AG04450 (cell line): ENCODE measurements at regions not wholly inside any gene's neighbourhood (a gene's known extent, or its start where the extent isn't known, plus 50 kb on each side); places are given as distances from the start of the nearest gene placed in this dataset.

Experiments
- CTCF ChIA-PET: fragments of 300-600, 350-600 bp; formaldehyde crosslinking; extraction: SDS; loops from one replicate; lab custom pipeline; 2022; ENCODE audit warnings: antibody characterized with exemption, inconsistent platforms; lab: Charles Lee
- POLR2A ChIA-PET: fragments of 350-600 bp; formaldehyde crosslinking; extraction: SDS; loops from one replicate; lab custom pipeline; 2021; ENCODE audit warnings: antibody characterized with exemption, inconsistent platforms; lab: Yijun Ruan, JAX
- DNase-seq: peaks from one replicate; pipeline ENCODE4 v3.0.0-alpha.2; 2011; ENCODE audit warnings: low read depth, low spot score
- H3K27ac ChIP-seq: one replicate; pipeline ENCODE4 v1.5.1; 2012; ENCODE audit warnings: low read depth, low read length, control low read depth
- H3K27me3 ChIP-seq: one replicate; pipeline ENCODE4 v1.6.0; 2012; ENCODE audit warnings: low read length; ENCODE audit not compliant: control insufficient read depth, insufficient read depth
- H3K4me3 ChIP-seq: 2 replicates; pipeline ENCODE4 v1.5.1; 2011; ENCODE audit warnings: mild to moderate bottlenecking, low read depth, low read length, control low read depth
- H3K9me3 ChIP-seq: 2 replicates; pipeline ENCODE4 v1.5.1; 2012; ENCODE audit warnings: low read length; ENCODE audit not compliant: control insufficient read depth, insufficient read depth
- CTCF ChIP-seq: IDR thresholded peaks from 2 replicates; pipeline ENCODE4 v1.5.1; 2011; ENCODE audit warnings: low read depth, low read length, control low read depth, inconsistent platforms

- no peak overlapping the region for H3K4me3 ChIP-seq
- DNase-seq = no peak
- ChIA-PET CTCF (no interaction called here), POLR2A (no interaction called here)
- no peak for TF ChIP-seq CTCF
- no peaks in the 10 kb centered on the region for H3K9me3 ChIP-seq
- H3K27me3 ChIP-seq = peaks cover 2% of the 10 kb centered on the region
- H3K27ac ChIP-seq = no peak overlapping the region
Measured at GRCh38 chr9:86642721-86643120, 288.5 kb upstream of the TUT7 start.

GRCh38 chr9:86641970-86642369, 287.8 kb upstream of the TUT7 start:
- ChIA-PET POLR2A (no interaction called here), CTCF (no interaction called here)
- TF ChIP-seq CTCF = no peak

GRCh38 chr9:86639899-86640379, 285.7 kb upstream of the TUT7 start:
- no peak overlapping the region for H3K4me3 ChIP-seq
- H3K27me3 ChIP-seq = peaks cover 2% of the 10 kb centered on the region
- DNase-seq = no peak
- POLR2A ChIA-PET = no interaction called here
- 0 out of 2 replicates have a peak, but pooled peaks have one; percentile 9 for TF ChIP-seq CTCF
- CTCF ChIA-PET = no interaction called here
- H3K9me3 ChIP-seq = no peaks in the 10 kb centered on the region
- H3K27ac ChIP-seq = no peak overlapping the region

More at GRCh38 chr9:86641970-86642369, 287.8 kb upstream of the TUT7 start:
- H3K27ac ChIP-seq = no peak overlapping the region
- no peaks in the 10 kb centered on the region for H3K9me3 ChIP-seq
- no peak for DNase-seq
- H3K4me3 ChIP-seq = no peak overlapping the region
- peaks cover 2% of the 10 kb centered on the region for H3K27me3 ChIP-seq

GRCh38 chr9:86639287-86639686, 285.1 kb upstream of the TUT7 start:
- ChIA-PET POLR2A (no interaction called here), CTCF (interaction anchor here (2.0 to 2.5 kb wide), 2 partner anchors 11 to 45 kb away, joined by 5 to 17 read pairs; no protein-coding TSS in a partner anchor)
- Histone ChIP-seq H3K27me3 (peaks cover 2% of the 10 kb centered on the region), H3K27ac (no peak overlapping the region), H3K9me3 (no peaks in the 10 kb centered on the region), H3K4me3 (no peak overlapping the region)
- no peak for TF ChIP-seq CTCF
- no peak for DNase-seq

GRCh38 chr9:86638109-86638508, 283.9 kb upstream of the TUT7 start:
- DNase-seq = no peak
- no peak for TF ChIP-seq CTCF
- Histone ChIP-seq H3K9me3 (no peaks in the 10 kb centered on the region), H3K27ac (no peak overlapping the region), H3K4me3 (no peak overlapping the region), H3K27me3 (peaks cover 2% of the 10 kb centered on the region)
- ChIA-PET POLR2A (no interaction called here), CTCF (interaction anchor here (0.6 to 3.0 kb wide), 29 partner anchors 9 to 687 kb away, joined by 3 to 25 read pairs (median 3); partner anchors contain the start of gene GAS1)
